Ovary (tissue), 3 donors: ENCODE measurements at regions not wholly inside any gene's neighbourhood (a gene's known extent, or its start where the extent isn't known, plus 50 kb on each side); places are given as distances from the start of the nearest gene placed in this dataset.

Experiments
- CTCF ChIP-seq, 3 donors: fragments of 450-650 bp in 2 of 3; fragments of 200-600 bp in 1 of 3; IDR thresholded peaks; one replicate each; pipeline versions ENCODE4 v1.5.1 to v1.8.0; 2016 to 2022; ENCODE audit warnings: antibody characterized with exemption in 3 of 3, mild to moderate bottlenecking in 1 of 3
- POLR2A ChIP-seq: fragments of 450-650 bp; IDR thresholded peaks from one replicate; pipeline ENCODE4 v1.6.1; 2017; ENCODE audit warnings: antibody characterized with exemption, mild to moderate bottlenecking, moderate library complexity
- donor health status: DM: no; HTN: no; CAD: no.

- TF ChIP-seq CTCF (IDR thresholded peaks at IDR 0.05) (no peak), POLR2A (no peak)
These were observed 109.1 kb upstream of the GRM3 start for GRCh38 chr7:86534641-86535040.
